AG04450 (cell line): ENCODE measurements at regions not wholly inside any gene's neighbourhood (a gene's known extent, or its start where the extent isn't known, plus 50 kb on each side); places are given as distances from the start of the nearest gene placed in this dataset.

Experiments
- CTCF ChIA-PET: fragments of 300-600, 350-600 bp; formaldehyde crosslinking; extraction: SDS; loops from one replicate; lab custom pipeline; 2022; ENCODE audit warnings: antibody characterized with exemption, inconsistent platforms; lab: Charles Lee
- POLR2A ChIA-PET: fragments of 350-600 bp; formaldehyde crosslinking; extraction: SDS; loops from one replicate; lab custom pipeline; 2021; ENCODE audit warnings: antibody characterized with exemption, inconsistent platforms; lab: Yijun Ruan, JAX
- DNase-seq: peaks from one replicate; pipeline ENCODE4 v3.0.0-alpha.2; 2011; ENCODE audit warnings: low read depth, low spot score
- H3K27ac ChIP-seq: one replicate; pipeline ENCODE4 v1.5.1; 2012; ENCODE audit warnings: low read depth, low read length, control low read depth
- H3K27me3 ChIP-seq: one replicate; pipeline ENCODE4 v1.6.0; 2012; ENCODE audit warnings: low read length; ENCODE audit not compliant: control insufficient read depth, insufficient read depth
- H3K4me3 ChIP-seq: 2 replicates; pipeline ENCODE4 v1.5.1; 2011; ENCODE audit warnings: mild to moderate bottlenecking, low read depth, low read length, control low read depth
- H3K9me3 ChIP-seq: 2 replicates; pipeline ENCODE4 v1.5.1; 2012; ENCODE audit warnings: low read length; ENCODE audit not compliant: control insufficient read depth, insufficient read depth
- TF ChIP-seq, protein P1 (sequence below): IDR thresholded peaks from 2 replicates; pipeline ENCODE4 v1.5.1; 2011; ENCODE audit warnings: low read depth, low read length, control low read depth, inconsistent platforms

GRCh38 chr12:18975933-18976332, 153.6 kb upstream of the PLEKHA5 start:
- no peaks in the 10 kb centered on the region for H3K9me3 ChIP-seq
- ChIA-PET POLR2A (no interaction called here), CTCF (no interaction called here)
- H3K27ac ChIP-seq, result no peak overlapping the region
- H3K4me3 ChIP-seq, result no peak overlapping the region
- TF ChIP-seq, protein P1, sequence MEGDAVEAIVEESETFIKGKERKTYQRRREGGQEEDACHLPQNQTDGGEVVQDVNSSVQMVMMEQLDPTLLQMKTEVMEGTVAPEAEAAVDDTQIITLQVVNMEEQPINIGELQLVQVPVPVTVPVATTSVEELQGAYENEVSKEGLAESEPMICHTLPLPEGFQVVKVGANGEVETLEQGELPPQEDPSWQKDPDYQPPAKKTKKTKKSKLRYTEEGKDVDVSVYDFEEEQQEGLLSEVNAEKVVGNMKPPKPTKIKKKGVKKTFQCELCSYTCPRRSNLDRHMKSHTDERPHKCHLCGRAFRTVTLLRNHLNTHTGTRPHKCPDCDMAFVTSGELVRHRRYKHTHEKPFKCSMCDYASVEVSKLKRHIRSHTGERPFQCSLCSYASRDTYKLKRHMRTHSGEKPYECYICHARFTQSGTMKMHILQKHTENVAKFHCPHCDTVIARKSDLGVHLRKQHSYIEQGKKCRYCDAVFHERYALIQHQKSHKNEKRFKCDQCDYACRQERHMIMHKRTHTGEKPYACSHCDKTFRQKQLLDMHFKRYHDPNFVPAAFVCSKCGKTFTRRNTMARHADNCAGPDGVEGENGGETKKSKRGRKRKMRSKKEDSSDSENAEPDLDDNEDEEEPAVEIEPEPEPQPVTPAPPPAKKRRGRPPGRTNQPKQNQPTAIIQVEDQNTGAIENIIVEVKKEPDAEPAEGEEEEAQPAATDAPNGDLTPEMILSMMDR, result no peak
- no peaks in the 10 kb centered on the region for H3K27me3 ChIP-seq
- no peak for DNase-seq

GRCh38 chr12:18979401-18980126, 150.0 kb upstream of the PLEKHA5 start:
- Histone ChIP-seq H3K9me3 (no peaks in the 10 kb centered on the region), H3K4me3 (no peak overlapping the region), H3K27me3 (no peaks in the 10 kb centered on the region), H3K27ac (no peak overlapping the region)
- ChIA-PET POLR2A (no interaction called here), CTCF (no interaction called here)
- TF ChIP-seq, protein P1, result no peak
- DNase-seq, result no peak

GRCh38 chr12:18981732-18982131, 147.8 kb upstream of the PLEKHA5 start:
- no peaks in the 10 kb centered on the region for H3K9me3 ChIP-seq
- no peaks in the 10 kb centered on the region for H3K27me3 ChIP-seq
- no peak for DNase-seq
- ChIA-PET POLR2A (no interaction called here), CTCF (no interaction called here)
- H3K27ac ChIP-seq, result no peak overlapping the region
- no peak overlapping the region for H3K4me3 ChIP-seq
- TF ChIP-seq, protein P1, result no peak

DNA sequence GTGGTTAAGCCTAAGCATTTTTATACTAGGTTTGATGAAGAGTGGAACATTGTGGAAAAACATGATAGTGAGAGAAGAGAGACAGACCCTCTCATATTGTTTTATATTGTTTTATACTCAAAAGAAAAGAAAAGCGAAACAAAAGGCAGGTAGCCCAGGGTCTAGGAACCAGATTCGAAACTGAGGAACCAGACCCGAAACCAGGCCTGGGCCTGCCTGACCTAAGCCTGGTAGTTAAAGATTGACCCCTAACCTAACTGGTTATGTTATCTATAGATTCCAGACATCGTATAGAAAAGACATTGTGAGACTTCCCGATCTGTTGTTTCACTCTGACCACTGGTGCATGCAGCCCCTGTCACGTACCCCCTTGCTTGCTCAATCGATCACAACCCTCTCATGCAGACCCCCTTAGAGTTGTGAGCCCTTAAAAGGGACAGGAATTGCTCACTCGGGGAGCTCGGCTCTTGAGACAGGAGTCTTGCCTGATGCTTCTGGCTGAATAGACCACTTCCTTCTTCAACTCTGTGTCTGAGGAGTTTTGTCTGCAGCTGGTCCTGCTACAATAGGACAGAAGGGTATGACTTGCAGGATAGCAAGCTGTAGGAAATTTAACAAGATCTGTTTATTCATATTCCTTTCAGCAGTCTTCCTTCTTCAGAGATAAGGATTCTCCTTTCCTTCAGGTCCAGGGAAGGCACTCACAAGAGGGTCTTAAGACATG, 147.1 kb upstream of the PLEKHA5 start:
- POLR2A ChIA-PET, result no interaction called here
- Histone ChIP-seq H3K4me3 (no peak overlapping the region), H3K27ac (no peak overlapping the region), H3K27me3 (no peaks in the 10 kb centered on the region), H3K9me3 (no peaks in the 10 kb centered on the region)
- TF ChIP-seq, protein P1, result no peak
- no peak for DNase-seq
- CTCF ChIA-PET, result no interaction called here

DNA sequence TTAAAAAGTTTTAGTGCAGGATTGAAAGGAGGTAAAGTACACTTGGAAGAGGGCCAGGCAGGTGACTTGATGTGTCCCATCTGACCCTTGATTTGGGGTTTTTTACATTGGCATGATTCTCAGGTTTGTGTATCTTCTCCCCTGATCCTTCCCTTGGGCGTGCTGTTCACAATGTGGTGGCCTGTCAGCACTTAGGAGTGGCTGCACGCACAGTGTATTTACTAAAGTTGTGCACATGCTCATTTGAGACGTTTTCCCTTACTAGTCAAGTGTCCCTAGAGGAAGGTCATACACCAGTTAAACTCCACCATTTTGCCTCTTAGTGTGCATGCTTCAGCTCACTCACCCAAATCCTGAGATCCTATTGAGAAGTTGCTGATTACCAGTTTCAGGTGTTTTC, 145.7 kb upstream of the PLEKHA5 start:
- no peaks in the 10 kb centered on the region for H3K9me3 ChIP-seq
- no peak overlapping the region for H3K4me3 ChIP-seq
- no peaks in the 10 kb centered on the region for H3K27me3 ChIP-seq
- H3K27ac ChIP-seq, result no peak overlapping the region
- no peak for DNase-seq
- POLR2A ChIA-PET, result no interaction called here
- TF ChIP-seq, protein P1, result no peak
- CTCF ChIA-PET, result no interaction called here
